WTC11 (cell line): ENCODE measurements at regions not wholly inside any gene's neighbourhood (a gene's known extent, or its start where the extent isn't known, plus 50 kb on each side); places are given as distances from the start of the nearest gene placed in this dataset.

ENCODE experiments used
- ATAC-seq: fragments of 200-7000 bp; cut with Tn5 transposase; 2 replicates; pipeline ENCODE4 v1.10.0; 2021; ENCODE audit warnings: mild to moderate bottlenecking, moderate library complexity
- CTCF ChIA-PET: fragments of 300-600 bp; sonication (Branson Sonifier 250); formaldehyde crosslinking; loops from one replicate; lab custom pipeline; 2021; ENCODE audit warnings: antibody characterized with exemption; lab: Charles Lee
- POLR2A ChIA-PET: fragments of 350-600 bp; sonication (Branson Sonifier 250); formaldehyde crosslinking; loops from one replicate; lab custom pipeline; 2021; ENCODE audit warnings: antibody characterized with exemption; lab: Charles Lee
- DNase-seq: peaks from one replicate; pipeline ENCODE4 v3.0.0; 2021; ENCODE audit warnings: low spot score
- H3K27ac Mint-ChIP-seq: 2 replicates; pipeline ENCODE4 v1.8.0; 2021; ENCODE audit warnings: mixed read lengths
- H3K27me3 Mint-ChIP-seq: 2 replicates; pipeline ENCODE4 v1.8.0; 2021; ENCODE audit warnings: low read depth, mild to moderate bottlenecking, moderate library complexity, mixed read lengths
- H3K36me3 Mint-ChIP-seq: 2 replicates; pipeline ENCODE4 v1.8.0; 2021; ENCODE audit warnings: mixed read lengths
- H3K4me1 Mint-ChIP-seq: 2 replicates; pipeline ENCODE4 v1.8.0; 2022; ENCODE audit warnings: mixed read lengths
- H3K4me3 Mint-ChIP-seq: 2 replicates; pipeline ENCODE4 v1.8.0; 2021; ENCODE audit warnings: mild to moderate bottlenecking, moderate library complexity, mixed read lengths
- H3K9me3 Mint-ChIP-seq: 2 replicates; pipeline ENCODE4 v1.8.0; 2021; ENCODE audit warnings: mixed read lengths
- FOXJ3 ChIP-seq: sonication (generic); formaldehyde crosslinking; IDR thresholded peaks from 2 replicates; pipeline ENCODE4 v1.9.0; 2021; ENCODE audit warnings: missing genetic modification reagents, mild to moderate bottlenecking, borderline replicate concordance
- FOXK1 ChIP-seq: sonication (generic); formaldehyde crosslinking; IDR thresholded peaks from 2 replicates; pipeline ENCODE4 v1.8.0; 2022; ENCODE audit warnings: mild to moderate bottlenecking, moderate library complexity, missing genetic modification reagents
- GTF2I ChIP-seq: fragments of 250-450 bp; sonication (Bioruptor Pico); conservative IDR thresholded peaks from 2 replicates; pipeline ENCODE4 v1.4.0; 2021; ENCODE audit warnings: mild to moderate bottlenecking
- NFATC4 ChIP-seq: fragments of 250-450 bp; sonication (Bioruptor Pico); IDR thresholded peaks from 2 replicates; pipeline ENCODE4 v1.9.0; 2021; ENCODE audit warnings: mild to moderate bottlenecking
- NR3C1 ChIP-seq: sonication (generic); formaldehyde crosslinking; conservative IDR thresholded peaks from 2 replicates; pipeline ENCODE4 v1.8.1; 2023; ENCODE audit warnings: low read depth, mild to moderate bottlenecking, missing genetic modification reagents
- OVOL2 ChIP-seq: fragments of 250-450 bp; sonication (Bioruptor Pico); IDR thresholded peaks from 2 replicates; pipeline ENCODE4 v1.9.0; 2021; ENCODE audit warnings: mild to moderate bottlenecking, borderline replicate concordance
- ZBTB21 ChIP-seq: sonication (generic); formaldehyde crosslinking; IDR thresholded peaks from 2 replicates; pipeline ENCODE4 v1.8.1; 2023; ENCODE audit warnings: mild to moderate bottlenecking, missing genetic modification reagents, borderline replicate concordance
- ZNF138 ChIP-seq: sonication (generic); formaldehyde crosslinking; conservative IDR thresholded peaks from 2 replicates; pipeline ENCODE4 v1.8.1; 2022; ENCODE audit warnings: mild to moderate bottlenecking, moderate library complexity, missing genetic modification reagents
- ZNF317 ChIP-seq: sonication (generic); formaldehyde crosslinking; IDR thresholded peaks from 2 replicates; pipeline ENCODE4 v1.8.1; 2023; ENCODE audit warnings: low read depth, mild to moderate bottlenecking, moderate library complexity, missing genetic modification reagents, borderline replicate concordance
- ZNF423 ChIP-seq: fragments of 250-450 bp; sonication (Bioruptor Pico); IDR thresholded peaks from 2 replicates; pipeline ENCODE4 v2.1.2; 2022; ENCODE audit warnings: mild to moderate bottlenecking, moderate library complexity
- TF ChIP-seq, protein P1 (sequence below): sonication (generic); formaldehyde crosslinking; IDR thresholded peaks from 2 replicates; pipeline ENCODE4 v1.8.0; 2022; ENCODE audit warnings: missing genetic modification reagents
- TF ChIP-seq, protein P2 (sequence below): sonication (generic); formaldehyde crosslinking; IDR thresholded peaks from 2 replicates; pipeline ENCODE4 v1.8.1; 2022; ENCODE audit warnings: mild to moderate bottlenecking, moderate library complexity, missing genetic modification reagents
- TF ChIP-seq, protein P3 (sequence below): sonication (generic); formaldehyde crosslinking; IDR thresholded peaks from 2 replicates; pipeline ENCODE4 v1.8.0; 2022; ENCODE audit warnings: mild to moderate bottlenecking, missing genetic modification reagents
- TF ChIP-seq, protein P4 (sequence below): sonication (generic); formaldehyde crosslinking; IDR thresholded peaks from 2 replicates; pipeline ENCODE4 v1.8.1; 2023; ENCODE audit warnings: mild to moderate bottlenecking, missing genetic modification reagents, moderate library complexity
- TF ChIP-seq, protein P5 (sequence below): sonication (generic); formaldehyde crosslinking; IDR thresholded peaks from 2 replicates; pipeline ENCODE4 v1.8.1; 2023; ENCODE audit warnings: mild to moderate bottlenecking, missing genetic modification reagents, moderate library complexity
- TF ChIP-seq, protein P6 (sequence below): fragments of 250-450 bp; sonication (Bioruptor Pico); IDR thresholded peaks from 2 replicates; pipeline ENCODE4 v1.9.0; 2021; ENCODE audit warnings: mild to moderate bottlenecking

DNA sequence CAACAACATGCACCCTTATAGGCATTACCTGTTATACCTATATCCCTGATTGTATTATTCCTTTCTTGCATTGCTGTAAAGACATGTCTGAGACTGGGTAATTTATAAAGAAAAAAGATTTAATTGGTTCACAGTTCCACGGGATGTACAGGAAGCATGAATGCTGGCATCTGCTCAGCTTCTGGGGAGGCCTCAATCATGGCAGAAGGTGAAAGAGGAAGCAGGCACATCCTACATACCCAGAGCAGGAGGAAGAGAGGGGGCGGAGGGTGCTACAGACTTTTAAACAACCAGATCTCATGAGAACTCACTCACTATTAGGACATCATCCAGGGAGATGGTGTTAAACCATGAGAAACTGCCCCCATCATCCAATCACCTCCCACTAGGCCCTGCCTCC is 191.7 kb upstream of the SPHKAP start (continued):
- TF ChIP-seq OVOL2 (CRISPR knock-in tag) (no peak), NFATC4 (CRISPR knock-in tag) (no peak), FOXK1 (no peak)
- TF ChIP-seq, protein P1, sequence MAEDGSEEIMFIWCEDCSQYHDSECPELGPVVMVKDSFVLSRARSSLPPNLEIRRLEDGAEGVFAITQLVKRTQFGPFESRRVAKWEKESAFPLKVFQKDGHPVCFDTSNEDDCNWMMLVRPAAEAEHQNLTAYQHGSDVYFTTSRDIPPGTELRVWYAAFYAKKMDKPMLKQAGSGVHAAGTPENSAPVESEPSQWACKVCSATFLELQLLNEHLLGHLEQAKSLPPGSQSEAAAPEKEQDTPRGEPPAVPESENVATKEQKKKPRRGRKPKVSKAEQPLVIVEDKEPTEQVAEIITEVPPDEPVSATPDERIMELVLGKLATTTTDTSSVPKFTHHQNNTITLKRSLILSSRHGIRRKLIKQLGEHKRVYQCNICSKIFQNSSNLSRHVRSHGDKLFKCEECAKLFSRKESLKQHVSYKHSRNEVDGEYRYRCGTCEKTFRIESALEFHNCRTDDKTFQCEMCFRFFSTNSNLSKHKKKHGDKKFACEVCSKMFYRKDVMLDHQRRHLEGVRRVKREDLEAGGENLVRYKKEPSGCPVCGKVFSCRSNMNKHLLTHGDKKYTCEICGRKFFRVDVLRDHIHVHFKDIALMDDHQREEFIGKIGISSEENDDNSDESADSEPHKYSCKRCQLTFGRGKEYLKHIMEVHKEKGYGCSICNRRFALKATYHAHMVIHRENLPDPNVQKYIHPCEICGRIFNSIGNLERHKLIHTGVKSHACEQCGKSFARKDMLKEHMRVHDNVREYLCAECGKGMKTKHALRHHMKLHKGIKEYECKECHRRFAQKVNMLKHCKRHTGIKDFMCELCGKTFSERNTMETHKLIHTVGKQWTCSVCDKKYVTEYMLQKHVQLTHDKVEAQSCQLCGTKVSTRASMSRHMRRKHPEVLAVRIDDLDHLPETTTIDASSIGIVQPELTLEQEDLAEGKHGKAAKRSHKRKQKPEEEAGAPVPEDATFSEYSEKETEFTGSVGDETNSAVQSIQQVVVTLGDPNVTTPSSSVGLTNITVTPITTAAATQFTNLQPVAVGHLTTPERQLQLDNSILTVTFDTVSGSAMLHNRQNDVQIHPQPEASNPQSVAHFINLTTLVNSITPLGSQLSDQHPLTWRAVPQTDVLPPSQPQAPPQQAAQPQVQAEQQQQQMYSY: no peak
- TF ChIP-seq, protein P2, sequence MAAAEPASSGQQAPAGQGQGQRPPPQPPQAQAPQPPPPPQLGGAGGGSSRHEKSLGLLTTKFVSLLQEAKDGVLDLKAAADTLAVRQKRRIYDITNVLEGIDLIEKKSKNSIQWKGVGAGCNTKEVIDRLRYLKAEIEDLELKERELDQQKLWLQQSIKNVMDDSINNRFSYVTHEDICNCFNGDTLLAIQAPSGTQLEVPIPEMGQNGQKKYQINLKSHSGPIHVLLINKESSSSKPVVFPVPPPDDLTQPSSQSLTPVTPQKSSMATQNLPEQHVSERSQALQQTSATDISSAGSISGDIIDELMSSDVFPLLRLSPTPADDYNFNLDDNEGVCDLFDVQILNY (CRISPR knock-in tag): no peak
- TF ChIP-seq, all 79 proteins: peak for 0

DNA sequence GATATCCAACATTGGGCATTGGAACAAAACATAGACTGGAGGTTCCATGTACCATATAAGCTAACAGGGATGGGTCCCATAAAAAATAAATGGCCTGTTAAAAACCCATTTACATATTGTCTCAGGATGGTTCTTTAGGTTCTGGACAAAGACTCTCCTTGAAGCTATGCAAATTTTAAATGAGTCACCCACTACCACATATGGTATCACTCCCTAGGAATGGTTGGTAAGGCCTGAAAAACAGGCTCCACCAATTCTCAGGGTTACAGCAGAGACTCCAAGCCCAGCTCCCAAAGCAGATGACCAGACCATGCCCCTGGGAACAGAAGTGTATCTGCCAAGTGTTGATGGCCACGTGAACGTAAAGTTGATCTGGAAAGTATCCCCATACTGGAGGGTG is 190.7 kb upstream of the SPHKAP start:
- TF ChIP-seq, protein P3, sequence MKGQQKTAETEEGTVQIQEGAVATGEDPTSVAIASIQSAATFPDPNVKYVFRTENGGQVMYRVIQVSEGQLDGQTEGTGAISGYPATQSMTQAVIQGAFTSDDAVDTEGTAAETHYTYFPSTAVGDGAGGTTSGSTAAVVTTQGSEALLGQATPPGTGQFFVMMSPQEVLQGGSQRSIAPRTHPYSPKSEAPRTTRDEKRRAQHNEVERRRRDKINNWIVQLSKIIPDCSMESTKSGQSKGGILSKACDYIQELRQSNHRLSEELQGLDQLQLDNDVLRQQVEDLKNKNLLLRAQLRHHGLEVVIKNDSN: no peak
- TF ChIP-seq ZNF138 (CRISPR knock-in tag) (no peak), GTF2I (CRISPR knock-in tag) (no peak), NR3C1 (no peak), ZBTB21 (CRISPR knock-in tag) (no peak), FOXJ3 (no peak)
- TF ChIP-seq, protein P1: no peak
- TF ChIP-seq, all 79 proteins: peak for 0
- CTCF ChIA-PET: no interaction called here
- Mint-ChIP-seq H3K4me1 (no peaks in the 10 kb centered on the region), H3K36me3 (no peaks in the 10 kb centered on the region), H3K27ac (no peak overlapping the region), H3K4me3 (no peak overlapping the region), H3K27me3 (no peaks in the 10 kb centered on the region), H3K9me3 (peaks cover 10% of the 10 kb centered on the region)
- ATAC-seq (no peak), DNase-seq (no peak)
- POLR2A ChIA-PET: no interaction called here

DNA sequence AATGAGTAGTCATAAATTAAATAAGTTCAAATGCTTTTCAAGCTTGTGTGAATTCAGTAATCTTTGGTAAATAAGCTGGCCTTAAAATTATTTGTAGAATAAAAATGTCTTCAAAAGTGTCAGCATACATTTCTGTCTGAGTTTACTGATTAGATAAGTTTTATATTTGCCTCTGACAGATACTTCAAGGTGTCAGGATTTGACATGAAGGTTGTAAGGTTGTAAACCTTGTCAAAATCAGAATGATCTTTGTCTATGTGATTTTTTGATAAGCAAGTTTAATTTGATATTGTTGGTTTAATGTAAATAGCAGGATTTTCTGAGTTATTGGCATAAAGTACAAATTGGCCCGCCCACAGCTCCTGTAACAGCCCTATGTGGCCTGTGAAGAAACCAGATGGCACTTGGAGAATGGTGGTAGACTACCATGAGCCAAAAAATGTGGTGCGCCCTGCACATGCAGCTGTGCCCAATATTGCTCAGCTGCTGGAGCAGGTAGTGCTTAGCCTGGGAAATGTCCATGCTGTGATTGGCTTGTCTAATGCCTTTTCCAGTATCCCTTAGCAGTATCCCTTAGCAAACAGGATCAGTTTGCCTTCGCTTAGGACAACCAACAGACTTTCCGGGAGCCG is 188.0 kb upstream of the SPHKAP start:
- ATAC-seq: no peak
- H3K9me3 Mint-ChIP-seq: peaks cover 10% of the 10 kb centered on the region
- POLR2A ChIA-PET: no interaction called here

More for the DNA sequence above, 188.0 kb upstream of the SPHKAP start:
- no peak for DNase-seq
- no peak for TF ChIP-seq ZNF423
- TF ChIP-seq, protein P4, sequence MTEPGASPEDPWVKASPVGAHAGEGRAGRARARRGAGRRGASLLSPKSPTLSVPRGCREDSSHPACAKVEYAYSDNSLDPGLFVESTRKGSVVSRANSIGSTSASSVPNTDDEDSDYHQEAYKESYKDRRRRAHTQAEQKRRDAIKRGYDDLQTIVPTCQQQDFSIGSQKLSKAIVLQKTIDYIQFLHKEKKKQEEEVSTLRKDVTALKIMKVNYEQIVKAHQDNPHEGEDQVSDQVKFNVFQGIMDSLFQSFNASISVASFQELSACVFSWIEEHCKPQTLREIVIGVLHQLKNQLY (CRISPR knock-in tag): no peak
- TF ChIP-seq, protein P5, sequence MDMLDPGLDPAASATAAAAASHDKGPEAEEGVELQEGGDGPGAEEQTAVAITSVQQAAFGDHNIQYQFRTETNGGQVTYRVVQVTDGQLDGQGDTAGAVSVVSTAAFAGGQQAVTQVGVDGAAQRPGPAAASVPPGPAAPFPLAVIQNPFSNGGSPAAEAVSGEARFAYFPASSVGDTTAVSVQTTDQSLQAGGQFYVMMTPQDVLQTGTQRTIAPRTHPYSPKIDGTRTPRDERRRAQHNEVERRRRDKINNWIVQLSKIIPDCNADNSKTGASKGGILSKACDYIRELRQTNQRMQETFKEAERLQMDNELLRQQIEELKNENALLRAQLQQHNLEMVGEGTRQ (CRISPR knock-in tag): no peak
- no peak for TF ChIP-seq ZNF317
- TF ChIP-seq, protein P6, sequence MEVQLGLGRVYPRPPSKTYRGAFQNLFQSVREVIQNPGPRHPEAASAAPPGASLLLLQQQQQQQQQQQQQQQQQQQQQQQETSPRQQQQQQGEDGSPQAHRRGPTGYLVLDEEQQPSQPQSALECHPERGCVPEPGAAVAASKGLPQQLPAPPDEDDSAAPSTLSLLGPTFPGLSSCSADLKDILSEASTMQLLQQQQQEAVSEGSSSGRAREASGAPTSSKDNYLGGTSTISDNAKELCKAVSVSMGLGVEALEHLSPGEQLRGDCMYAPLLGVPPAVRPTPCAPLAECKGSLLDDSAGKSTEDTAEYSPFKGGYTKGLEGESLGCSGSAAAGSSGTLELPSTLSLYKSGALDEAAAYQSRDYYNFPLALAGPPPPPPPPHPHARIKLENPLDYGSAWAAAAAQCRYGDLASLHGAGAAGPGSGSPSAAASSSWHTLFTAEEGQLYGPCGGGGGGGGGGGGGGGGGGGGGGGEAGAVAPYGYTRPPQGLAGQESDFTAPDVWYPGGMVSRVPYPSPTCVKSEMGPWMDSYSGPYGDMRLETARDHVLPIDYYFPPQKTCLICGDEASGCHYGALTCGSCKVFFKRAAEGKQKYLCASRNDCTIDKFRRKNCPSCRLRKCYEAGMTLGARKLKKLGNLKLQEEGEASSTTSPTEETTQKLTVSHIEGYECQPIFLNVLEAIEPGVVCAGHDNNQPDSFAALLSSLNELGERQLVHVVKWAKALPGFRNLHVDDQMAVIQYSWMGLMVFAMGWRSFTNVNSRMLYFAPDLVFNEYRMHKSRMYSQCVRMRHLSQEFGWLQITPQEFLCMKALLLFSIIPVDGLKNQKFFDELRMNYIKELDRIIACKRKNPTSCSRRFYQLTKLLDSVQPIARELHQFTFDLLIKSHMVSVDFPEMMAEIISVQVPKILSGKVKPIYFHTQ (CRISPR knock-in tag): no peak
- no peaks in the 10 kb centered on the region for H3K4me1 Mint-ChIP-seq
- H3K27me3 Mint-ChIP-seq: no peaks in the 10 kb centered on the region
- H3K36me3 Mint-ChIP-seq: no peaks in the 10 kb centered on the region
- H3K4me3 Mint-ChIP-seq: no peak overlapping the region
- no peak overlapping the region for H3K27ac Mint-ChIP-seq
- CTCF ChIA-PET: no interaction called here
